IMR-90 (cell line): ENCODE measurements at regions not wholly inside any gene's neighbourhood (a gene's known extent, or its start where the extent isn't known, plus 50 kb on each side); places are given as distances from the start of the nearest gene placed in this dataset.
A peak's percentile ranks its signal among the peaks of the same experiment; 100 is the strongest.

Experiments
- ATAC-seq: fragments of 200-7000 bp; cut with Tn5 transposase; 2 replicates; pipeline ENCODE4 v1.9.1; 2020; ENCODE audit warnings: low read depth, mild to moderate bottlenecking, moderate library complexity
- BruUV-seq: library from RNA; stranded (reverse); fragments of 400-500 nt; replicated peaks from 2 replicates; lab custom pipeline; 2021; lab: Mats Ljungman, UMichigan
- CTCF ChIA-PET: fragments of 300-600 bp; formaldehyde crosslinking; extraction: SDS; loops from one replicate; lab custom pipeline; 2021; ENCODE audit warnings: antibody characterized with exemption; lab: Yijun Ruan, JAX
- POLR2A ChIA-PET: fragments of 300-600 bp; sonication (Branson Sonifier 250); formaldehyde crosslinking; loops from one replicate; lab custom pipeline; 2022; ENCODE audit warnings: antibody characterized with exemption; ENCODE audit not compliant: unreplicated experiment; lab: Charles Lee
- DNase-seq: peaks from one replicate; pipeline ENCODE4 v3.0.0; 2013
- H2AFZ ChIP-seq: replicated peaks from 2 replicates; pipeline ENCODE3; 2013; ENCODE audit warnings: low read length, mild to moderate bottlenecking; ENCODE audit not compliant: poor library complexity
- H2AK5ac ChIP-seq: 2 replicates; pipeline ENCODE4 v1.6.1; 2013; ENCODE audit warnings: low read depth, low read length, inconsistent platforms
- H2AK9ac ChIP-seq: replicated peaks from 2 replicates; pipeline ENCODE3; 2013; ENCODE audit warnings: mild to moderate bottlenecking, low read depth, low read length, moderate library complexity; ENCODE audit not compliant: poor library complexity
- H2BK120ac ChIP-seq: 2 replicates; pipeline ENCODE4 v1.6.1; 2013; ENCODE audit warnings: low read depth, low read length, inconsistent platforms
- H2BK15ac ChIP-seq: 3 replicates; pipeline ENCODE4 v1.6.1; 2013; ENCODE audit warnings: low read depth, low read length, inconsistent platforms
- H2BK20ac ChIP-seq: 2 replicates; pipeline ENCODE4 v1.6.1; 2013; ENCODE audit warnings: low read depth, mild to moderate bottlenecking, inconsistent platforms, low read length, moderate library complexity
- H2BK5ac ChIP-seq: 2 replicates; pipeline ENCODE4 v1.6.1; 2013; ENCODE audit warnings: mild to moderate bottlenecking, low read depth, low read length, inconsistent platforms; ENCODE audit not compliant: poor library complexity, severe bottlenecking
- H3K14ac ChIP-seq: replicated peaks from 2 replicates; pipeline ENCODE4 v1.6.1; 2013; ENCODE audit warnings: low read depth, low read length, inconsistent platforms
- H3K18ac ChIP-seq: 2 replicates; pipeline ENCODE4 v1.6.1; 2013; ENCODE audit warnings: low read depth, low read length, control low read depth
- H3K23ac ChIP-seq: 2 replicates; pipeline ENCODE4 v1.6.1; 2013; ENCODE audit warnings: low read depth, low read length, inconsistent platforms
- H3K27ac ChIP-seq: 2 replicates; pipeline ENCODE4 v1.5.1; 2013; ENCODE audit warnings: mild to moderate bottlenecking, control low read depth, low read length; ENCODE audit not compliant: insufficient read depth
- H3K27me3 ChIP-seq: 2 replicates; pipeline ENCODE4 v1.6.1; 2013; ENCODE audit warnings: low read length; ENCODE audit not compliant: control insufficient read depth, insufficient read depth
- H3K36me3 ChIP-seq: 2 replicates; pipeline ENCODE4 v1.6.1; 2013; ENCODE audit warnings: low read length, mixed read lengths; ENCODE audit not compliant: control insufficient read depth, insufficient read depth
- H3K4ac ChIP-seq: 2 replicates; pipeline ENCODE4 v1.6.1; 2013; ENCODE audit warnings: low read depth, low read length, inconsistent platforms
- H3K4me1 ChIP-seq: 2 replicates; pipeline ENCODE4 v1.6.1; 2013; ENCODE audit warnings: low read length, mixed read lengths; ENCODE audit not compliant: control insufficient read depth, insufficient read depth
- H3K4me2 ChIP-seq: 2 replicates; pipeline ENCODE4 v1.6.1; 2013; ENCODE audit warnings: low read depth, mild to moderate bottlenecking, control low read depth, low read length, moderate library complexity
- H3K4me3 ChIP-seq: 2 replicates; pipeline ENCODE4 v1.5.1; 2013; ENCODE audit warnings: low read depth, mild to moderate bottlenecking, control low read depth, low read length, moderate library complexity; ENCODE audit not compliant: insufficient read depth
- H3K56ac ChIP-seq: 2 replicates; pipeline ENCODE4 v1.6.1; 2013; ENCODE audit warnings: low read length, inconsistent platforms; ENCODE audit not compliant: insufficient read depth; ENCODE audit errors: extremely low read depth
- H3K79me1 ChIP-seq, 2 experiments: 2 replicates each; pipeline ENCODE4 v1.6.1; 2013; ENCODE audit warnings: low read length in 2 of 2, inconsistent platforms in 1 of 2, low read depth in 1 of 2
- H3K9ac ChIP-seq: 2 replicates; pipeline ENCODE4 v1.6.1; 2013; ENCODE audit warnings: low read depth, low read length, control low read depth
- H3K9me1 ChIP-seq: 2 replicates; pipeline ENCODE4 v1.6.1; 2013; ENCODE audit warnings: low read length, inconsistent platforms; ENCODE audit not compliant: insufficient read depth
- H3K9me3 ChIP-seq: 2 replicates; pipeline ENCODE4 v1.6.1; 2013; ENCODE audit warnings: low read length; ENCODE audit not compliant: control insufficient read depth, insufficient read depth
- H4K20me1 ChIP-seq: 2 replicates; pipeline ENCODE4 v1.6.1; 2013; ENCODE audit warnings: low read length, inconsistent platforms; ENCODE audit not compliant: insufficient read depth
- H4K5ac ChIP-seq: 2 replicates; pipeline ENCODE4 v1.6.1; 2013; ENCODE audit warnings: mild to moderate bottlenecking, low read depth, low read length, control low read depth
- H4K8ac ChIP-seq, 2 experiments: 2 replicates each; pipeline ENCODE4 v1.6.1; 2013; ENCODE audit warnings: low read depth in 2 of 2, low read length in 2 of 2, control low read depth in 1 of 2, inconsistent platforms in 1 of 2
- H4K91ac ChIP-seq: 2 replicates; pipeline ENCODE4 v1.6.1; 2013; ENCODE audit warnings: low read depth, low read length, inconsistent platforms; ENCODE audit not compliant: insufficient read depth
- BHLHE40 ChIP-seq: fragments of 150-350 bp; IDR thresholded peaks from 2 replicates; pipeline ENCODE4 v1.6.1; 2016; ENCODE audit warnings: mild to moderate bottlenecking, low read depth, low read length
- CEBPB ChIP-seq: IDR thresholded peaks from 2 replicates; pipeline ENCODE4 v1.6.1; 2012; ENCODE audit warnings: low read depth, low read length, improper control_type of control experiment
- CHD1 ChIP-seq: IDR thresholded peaks from 2 replicates; pipeline ENCODE4 v1.6.1; 2012; ENCODE audit warnings: low read depth, low read length, improper control_type of control experiment
- FOS ChIP-seq: fragments of 150-350 bp; IDR thresholded peaks from 2 replicates; pipeline ENCODE4 v1.6.1; 2016; ENCODE audit warnings: low read depth, low read length
- MAFK ChIP-seq: IDR thresholded peaks from 2 replicates; pipeline ENCODE4 v1.6.1; 2012; ENCODE audit warnings: low read depth, low read length, improper control_type of control experiment
- MAZ ChIP-seq: IDR thresholded peaks from 2 replicates; pipeline ENCODE4 v1.6.1; 2012; ENCODE audit warnings: low read depth, mild to moderate bottlenecking, low read length, improper control_type of control experiment, moderate library complexity, borderline replicate concordance
- MXI1 ChIP-seq: IDR thresholded peaks from 2 replicates; pipeline ENCODE4 v1.6.1; 2012; ENCODE audit warnings: low read depth, mild to moderate bottlenecking, low read length, moderate library complexity, borderline replicate concordance
- NFE2L2 ChIP-seq: fragments of 150-350 bp; IDR thresholded peaks from 2 replicates; pipeline ENCODE4 v1.6.1; 2016; ENCODE audit warnings: low read depth, mild to moderate bottlenecking, low read length
- POLR2A ChIP-seq: IDR thresholded peaks from 2 replicates; pipeline ENCODE4 v1.6.1; 2012; ENCODE audit warnings: mild to moderate bottlenecking, low read depth, low read length
- RAD21 ChIP-seq: IDR thresholded peaks from 2 replicates; pipeline ENCODE4 v1.6.1; 2012; ENCODE audit warnings: low read length, improper control_type of control experiment
- RCOR1 ChIP-seq: IDR thresholded peaks from 2 replicates; pipeline ENCODE4 v1.6.1; 2012; ENCODE audit warnings: mild to moderate bottlenecking, low read length, improper control_type of control experiment; ENCODE audit not compliant: insufficient replicate concordance
- RFX5 ChIP-seq: IDR thresholded peaks from 2 replicates; pipeline ENCODE4 v1.8.0; 2012; ENCODE audit warnings: low read depth, mild to moderate bottlenecking, low read length, moderate library complexity
- SMC3 ChIP-seq: fragments of 150-350 bp; IDR thresholded peaks from 2 replicates; pipeline ENCODE4 v1.6.1; 2016; ENCODE audit warnings: low read depth, mild to moderate bottlenecking, antibody characterized with exemption, low read length, moderate library complexity
- WGBS, 2 experiments: methylation state at CpG; one replicate each; pipeline versions ENCODE4 v1.1.5 to v1.1.7; 2013; ENCODE audit warnings: missing lambda C conversion rate in 2 of 2; ENCODE audit not compliant: insufficient read length in 1 of 2; ENCODE audit errors: extremely low coverage in 2 of 2; 5-methylcytosine and 5-hydroxymethylcytosine counted together
- dilution Hi-C: fragments of 300-500 bp; cut with HindIII; formaldehyde crosslinking; loops from one replicate; pipeline ENCODE4 v1.14.3; 2018; ENCODE audit warnings: low sequenced_read_pairs; ENCODE audit not compliant: unreplicated experiment
- in situ Hi-C: fragments of 300-500 bp; cut with MboI; formaldehyde crosslinking; loops from 3 replicates; pipeline ENCODE4 v1.14.3; 2019; ENCODE audit warnings: low sequenced_read_pairs, inconsistent platforms, mixed read lengths
- intact Hi-C: fragments of 100-400 bp; cut with micrococcal nuclease; formaldehyde crosslinking; loops from 2 replicates; pipeline ENCODE4 v1.10.0; 2022
- TF ChIP-seq, protein P1 (sequence below): fragments of 150-350 bp; IDR thresholded peaks from 2 replicates; pipeline ENCODE4 v1.6.1; 2017; ENCODE audit warnings: mild to moderate bottlenecking, antibody characterized with exemption, low read length, low read depth
- TF ChIP-seq, protein P2 (sequence below): conservative IDR thresholded peaks from 2 replicates; pipeline ENCODE4 v1.5.1; 2012; ENCODE audit warnings: mild to moderate bottlenecking, low read depth, low read length, improper control_type of control experiment

GRCh38 chr10:88045096-88045495 is 181.7 kb downstream of the PTEN start:
- POLR2A ChIA-PET = no interaction called here
- no peaks in the 10 kb centered on the region for H4K20me1 ChIP-seq
- no peak for TF ChIP-seq NFE2L2
- no peak for TF ChIP-seq POLR2A
- no peak for TF ChIP-seq MAZ
- no peak for TF ChIP-seq RAD21
- TF ChIP-seq, protein P1, sequence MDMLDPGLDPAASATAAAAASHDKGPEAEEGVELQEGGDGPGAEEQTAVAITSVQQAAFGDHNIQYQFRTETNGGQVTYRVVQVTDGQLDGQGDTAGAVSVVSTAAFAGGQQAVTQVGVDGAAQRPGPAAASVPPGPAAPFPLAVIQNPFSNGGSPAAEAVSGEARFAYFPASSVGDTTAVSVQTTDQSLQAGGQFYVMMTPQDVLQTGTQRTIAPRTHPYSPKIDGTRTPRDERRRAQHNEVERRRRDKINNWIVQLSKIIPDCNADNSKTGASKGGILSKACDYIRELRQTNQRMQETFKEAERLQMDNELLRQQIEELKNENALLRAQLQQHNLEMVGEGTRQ = no peak
- TF ChIP-seq MAFK = no peak
- TF ChIP-seq MXI1 = no peak
- no peak for TF ChIP-seq SMC3
- TF ChIP-seq RFX5 = no peak
- TF ChIP-seq BHLHE40 = no peak
- TF ChIP-seq, protein P2, sequence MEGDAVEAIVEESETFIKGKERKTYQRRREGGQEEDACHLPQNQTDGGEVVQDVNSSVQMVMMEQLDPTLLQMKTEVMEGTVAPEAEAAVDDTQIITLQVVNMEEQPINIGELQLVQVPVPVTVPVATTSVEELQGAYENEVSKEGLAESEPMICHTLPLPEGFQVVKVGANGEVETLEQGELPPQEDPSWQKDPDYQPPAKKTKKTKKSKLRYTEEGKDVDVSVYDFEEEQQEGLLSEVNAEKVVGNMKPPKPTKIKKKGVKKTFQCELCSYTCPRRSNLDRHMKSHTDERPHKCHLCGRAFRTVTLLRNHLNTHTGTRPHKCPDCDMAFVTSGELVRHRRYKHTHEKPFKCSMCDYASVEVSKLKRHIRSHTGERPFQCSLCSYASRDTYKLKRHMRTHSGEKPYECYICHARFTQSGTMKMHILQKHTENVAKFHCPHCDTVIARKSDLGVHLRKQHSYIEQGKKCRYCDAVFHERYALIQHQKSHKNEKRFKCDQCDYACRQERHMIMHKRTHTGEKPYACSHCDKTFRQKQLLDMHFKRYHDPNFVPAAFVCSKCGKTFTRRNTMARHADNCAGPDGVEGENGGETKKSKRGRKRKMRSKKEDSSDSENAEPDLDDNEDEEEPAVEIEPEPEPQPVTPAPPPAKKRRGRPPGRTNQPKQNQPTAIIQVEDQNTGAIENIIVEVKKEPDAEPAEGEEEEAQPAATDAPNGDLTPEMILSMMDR = no peak
- TF ChIP-seq CEBPB = no peak
- TF ChIP-seq RCOR1 = no peak
- no peak for TF ChIP-seq CHD1
- TF ChIP-seq FOS = no peak
- in situ Hi-C loops = no loop called here
- no peak overlapping the region for H2AK9ac ChIP-seq
- H4K8ac ChIP-seq = no peak overlapping the region
- dilution Hi-C loops = no loop called here
- H3K4ac ChIP-seq = no peak overlapping the region
- H3K4me3 ChIP-seq = no peak overlapping the region
- no peaks in the 10 kb centered on the region for H3K27me3 ChIP-seq
- H3K9me3 ChIP-seq = no peaks in the 10 kb centered on the region
- H2BK15ac ChIP-seq = no peak overlapping the region
- H2AK5ac ChIP-seq = peak overlapping the region; percentile 56
- no peak overlapping the region for H4K91ac ChIP-seq
- peaks cover 9% of the 10 kb centered on the region for H3K9me1 ChIP-seq
- WGBS, 2 experiments = no CpG with 5 or more reads among the region's 5 CpGs
- 0 out of 2 replicates have a peak overlapping the region, but pooled peaks have one; percentile 33 for H3K14ac ChIP-seq
- H3K4me2 ChIP-seq = no peak overlapping the region
- H3K27ac ChIP-seq = no peak overlapping the region
- no peak overlapping the region for H2BK20ac ChIP-seq
- peak overlapping the region; percentile 47; the same call in 1 of the 2 replicates for H2BK120ac ChIP-seq
- H3K4me1 ChIP-seq = peaks cover 14% of the 10 kb centered on the region
- CTCF ChIA-PET = interaction anchor here (1.0 kb wide), 1 partner anchor 9 kb away, joined by 3 read pairs; no protein-coding TSS in a partner anchor
- intact Hi-C loops = no loop called here
- H3K56ac ChIP-seq = no peak overlapping the region
- H2AFZ ChIP-seq = peak overlapping the region; percentile 60
- no peaks in the 10 kb centered on the region for H3K79me1 ChIP-seq
- H2BK5ac ChIP-seq = no peak overlapping the region
- no peak overlapping the region for H3K9ac ChIP-seq
- peak overlapping the region; percentile 55; the same call in 1 of the 2 replicates for H3K18ac ChIP-seq
- DNase-seq (peak; percentile 61), ATAC-seq (no peak)
- H3K36me3 ChIP-seq = no peaks in the 10 kb centered on the region
- H3K23ac ChIP-seq = no peak overlapping the region
- BruUV-seq = no TSS peak
- H4K5ac ChIP-seq = no peak overlapping the region
